HG03460 (cell line): ENCODE measurements at regions not wholly inside any gene's neighbourhood (a gene's known extent, or its start where the extent isn't known, plus 50 kb on each side); places are given as distances from the start of the nearest gene placed in this dataset.
"Not testable (repeated sequence)": the region's sequence is repeated elsewhere in the genome, so short reads cannot be mapped to it uniquely, and the experiment has no call there.

Source experiments
- ATAC-seq: cut with Tn5 transposase; IDR thresholded peaks from one replicate; pipeline ENCODE4 v1.9.1; 2021; ENCODE audit not compliant: unreplicated experiment

- no peak for ATAC-seq
Measured at GRCh38 chrX:131881194-131881593, 141.9 kb upstream of the STK26 start.

GRCh38 chrX:131885042-131885441 lies 138.1 kb upstream of the STK26 start:
- not testable (repeated sequence) for ATAC-seq

GRCh38 chrX:131893857-131894256 lies 129.2 kb upstream of the STK26 start:
- not testable (repeated sequence) for ATAC-seq

- ATAC-seq, result no peak
Measured at GRCh38 chrX:131894995-131895394, 128.1 kb upstream of the STK26 start.

GRCh38 chrX:131895807-131896206 lies 127.3 kb upstream of the STK26 start:
- ATAC-seq, result no peak

- no peak for ATAC-seq
Measured at GRCh38 chrX:131901546-131901945, 121.6 kb upstream of the STK26 start.

- ATAC-seq, result no peak
Measured at GRCh38 chrX:131907488-131908314, 115.4 kb upstream of the STK26 start.

- ATAC-seq, result no peak
Measured at GRCh38 chrX:131910586-131910985, 112.5 kb upstream of the STK26 start.

GRCh38 chrX:131915488-131915887 lies 107.6 kb upstream of the STK26 start:
- ATAC-seq, result no peak

- ATAC-seq, result no peak
Measured at GRCh38 chrX:131917588-131917987, 105.5 kb upstream of the STK26 start.

GRCh38 chrX:131918839-131919238 lies 104.3 kb upstream of the STK26 start:
- ATAC-seq, result no peak

- ATAC-seq, result no peak
Measured at GRCh38 chrX:131923614-131924250, 99.4 kb upstream of the STK26 start.

- no peak for ATAC-seq
Measured at GRCh38 chrX:131938749-131939148, 84.4 kb upstream of the STK26 start.

- no peak for ATAC-seq
Measured at GRCh38 chrX:131942034-131942433, 81.1 kb upstream of the STK26 start.

GRCh38 chrX:131944936-131945902 lies 77.9 kb upstream of the STK26 start:
- no peak for ATAC-seq

GRCh38 chrX:131951166-131951565 lies 71.9 kb upstream of the STK26 start:
- no peak for ATAC-seq

- ATAC-seq, result no peak
Measured at GRCh38 chrX:131955099-131955777, 67.9 kb upstream of the STK26 start.

GRCh38 chrX:131958724-131959123 lies 64.4 kb upstream of the STK26 start:
- ATAC-seq, result no peak

- no peak for ATAC-seq
Measured at GRCh38 chrX:131970347-131970746, 52.8 kb upstream of the STK26 start.
